ENCODE measurements at regions not wholly inside any gene's neighbourhood (a gene's known extent, or its start where the extent isn't known, plus 50 kb on each side); places are given as distances from the start of the nearest gene placed in this dataset.

- TF ChIP-seq CTCF (IDR thresholded peaks at IDR 0.05 in 4 of 5, conservative IDR thresholded peaks at IDR 0.05 in 1 of 5) (no peak), POLR2A (IDR thresholded peaks at IDR 0.05) (no peak)
Observed at GRCh38 chr9:83186155-83186737, 123.3 kb upstream of the RASEF start.

Measured in gastrocnemius medialis (tissue), 4 donors.